HCT116 (cell line): ENCODE measurements at regions not wholly inside any gene's neighbourhood (a gene's known extent, or its start where the extent isn't known, plus 50 kb on each side); places are given as distances from the start of the nearest gene placed in this dataset.

Experiments
- ATAC-seq: fragments of 200-7000 bp; cut with Tn5 transposase; 2 replicates; pipeline ENCODE4 v1.9.1; 2020; ENCODE audit warnings: mild to moderate bottlenecking, moderate library complexity
- BruUV-seq: library from RNA; stranded (reverse); fragments of 400-500 nt; replicated peaks from 2 replicates; lab custom pipeline; 2021; lab: Mats Ljungman, UMichigan
- CTCF ChIA-PET: fragments of 300-600 bp; sonication (Branson Sonifier 250); formaldehyde crosslinking; loops from one replicate; lab custom pipeline; 2021; ENCODE audit warnings: antibody characterized with exemption; lab: Charles Lee
- POLR2A ChIA-PET: fragments of 300-600, 350-600 bp; sonication (Branson Sonifier 250); formaldehyde crosslinking; loops from one replicate; lab custom pipeline; 2021; ENCODE audit warnings: antibody characterized with exemption; lab: Charles Lee
- RAD21 ChIA-PET, 2 experiments: fragments of 300-600 bp; sonication (Branson Sonifier 250); formaldehyde crosslinking; loops; one replicate each; lab custom pipeline; 2023; ENCODE audit warnings: low total read pairs in 2 of 2; ENCODE audit not compliant: uncharacterized antibody in 2 of 2, unreplicated experiment in 2 of 2, low non-redundant PET in 1 of 2; lab: Charles Lee
- DNase-seq: peaks from one replicate; pipeline ENCODE4 v3.0.0-alpha.2; 2010; ENCODE audit warnings: low read depth, low spot score
- H2AFZ ChIP-seq: fragments of 200-600 bp; shearing (Covaris generic), sonication (generic); 2 replicates; pipeline ENCODE4 v1.6.1; 2017; ENCODE audit warnings: low read depth, mixed run types, mixed read lengths, antibody characterized with exemption, low read length; ENCODE audit not compliant: poor library complexity, severe bottlenecking
- H3K27ac ChIP-seq: 2 replicates; pipeline ENCODE4 v1.5.1; 2012; ENCODE audit warnings: low read depth, low read length
- H3K27me3 ChIP-seq: fragments of 200-600 bp; sonication (generic); 2 replicates; pipeline ENCODE4 v1.6.1; 2016; ENCODE audit warnings: mixed run types, low read length, mixed read lengths; ENCODE audit not compliant: insufficient read depth
- H3K36me3 ChIP-seq, 2 experiments: fragments of 200-500 bp in 1 of 2; fragments of 200-600 bp in 1 of 2; sonication (Bioruptor generic) in 1 of 2; sonication (generic) in 1 of 2; 2 replicates each; pipeline versions ENCODE4 v1.5.1 to v1.6.1; 2014 to 2016; ENCODE audit warnings: low read length in 2 of 2, inconsistent platforms in 1 of 2, mixed read lengths in 1 of 2, mixed run types in 1 of 2; ENCODE audit not compliant: insufficient read depth in 2 of 2, control insufficient read depth in 1 of 2
- H3K4me1 ChIP-seq, 2 experiments: fragments of 200-600 bp in 1 of 2; sonication (generic) in 1 of 2; 2 replicates each; pipeline versions ENCODE4 v1.5.1 to v1.6.1; 2012 to 2017; ENCODE audit warnings: low read length in 2 of 2, inconsistent platforms in 1 of 2, mild to moderate bottlenecking in 1 of 2, mixed read lengths in 1 of 2, mixed run types in 1 of 2, moderate library complexity in 1 of 2; ENCODE audit not compliant: insufficient read depth in 2 of 2, control insufficient read depth in 1 of 2
- H3K4me2 ChIP-seq: fragments of 200-600 bp; sonication (generic); 2 replicates; pipeline ENCODE4 v1.6.1; 2017; ENCODE audit warnings: mixed run types, low read length, mixed read lengths
- H3K4me3 ChIP-seq, 2 experiments: fragments of 200-600 bp in 1 of 2; sonication (generic) in 1 of 2; replicated peaks in 1 of 2; 2 replicates each; pipeline ENCODE4 v1.5.1; 2011 to 2016; ENCODE audit warnings: low read length in 2 of 2, control low read depth in 1 of 2, low read depth in 1 of 2, mild to moderate bottlenecking in 1 of 2, mixed read lengths in 1 of 2, mixed run types in 1 of 2
- H3K79me2 ChIP-seq: fragments of 200-600 bp; sonication (generic); 2 replicates; pipeline ENCODE4 v1.6.1; 2017; ENCODE audit warnings: mild to moderate bottlenecking, mixed run types, low read length, moderate library complexity, mixed read lengths; ENCODE audit not compliant: insufficient read depth
- H3K9ac ChIP-seq: fragments of 200-600 bp; sonication (generic); 2 replicates; pipeline ENCODE4 v1.6.1; 2016; ENCODE audit warnings: low read length, mixed read lengths
- H3K9me2 ChIP-seq: fragments of 200-600 bp; sonication (generic), shearing (Covaris generic); 2 replicates; pipeline ENCODE4 v1.6.1; 2017; ENCODE audit warnings: mixed run types, mild to moderate bottlenecking, moderate library complexity; ENCODE audit not compliant: insufficient read depth
- H3K9me3 ChIP-seq, 2 experiments: fragments of 200-500 bp in 1 of 2; fragments of 200-600 bp in 1 of 2; sonication (Bioruptor generic) in 1 of 2; sonication (generic) in 1 of 2; 2 replicates each; pipeline ENCODE4 v1.6.1; 2014 to 2017; ENCODE audit warnings: low read length in 2 of 2, mixed read lengths in 2 of 2, inconsistent platforms in 1 of 2, low read depth in 1 of 2, mild to moderate bottlenecking in 1 of 2, mixed run types in 1 of 2, moderate library complexity in 1 of 2; ENCODE audit not compliant: control insufficient read depth in 1 of 2, insufficient read depth in 1 of 2
- H4K20me1 ChIP-seq: fragments of 200-600 bp; sonication (generic), shearing (Covaris generic); 2 replicates; pipeline ENCODE4 v1.6.1; 2017; ENCODE audit warnings: mixed run types, mild to moderate bottlenecking, moderate library complexity; ENCODE audit not compliant: insufficient read depth
- ATF3 ChIP-seq: IDR thresholded peaks from 2 replicates; pipeline ENCODE4 v1.6.1; 2012
- CTCF ChIP-seq, 3 experiments: fragments of 200-600 bp in 1 of 3; sonication (generic) in 1 of 3; IDR thresholded peaks in 2 of 3; conservative IDR thresholded peaks in 1 of 3; 2 replicates each; pipeline ENCODE4 v1.5.1; 2012 to 2017; ENCODE audit warnings: low read depth in 2 of 3, low read length in 2 of 3, antibody characterized with exemption in 1 of 3, borderline replicate concordance in 1 of 3, control low read depth in 1 of 3, mild to moderate bottlenecking in 1 of 3, mixed read lengths in 1 of 3, mixed run types in 1 of 3, moderate library complexity in 1 of 3; ENCODE audit not compliant: insufficient read depth in 1 of 3
- EGR1 ChIP-seq: IDR thresholded peaks from 2 replicates; pipeline ENCODE4 v1.6.1; 2012; ENCODE audit warnings: low read depth
- ELF1 ChIP-seq: IDR thresholded peaks from 2 replicates; pipeline ENCODE4 v1.6.1; 2012; ENCODE audit warnings: low read depth, borderline replicate concordance
- EZH2phosphoT487 ChIP-seq: fragments of 200-600 bp; IDR thresholded peaks from 2 replicates; pipeline ENCODE4 v1.6.1; 2018; ENCODE audit warnings: antibody characterized with exemption, borderline replicate concordance
- JUND ChIP-seq: IDR thresholded peaks from 2 replicates; pipeline ENCODE4 v1.6.1; 2012
- MAX ChIP-seq: IDR thresholded peaks from 2 replicates; pipeline ENCODE4 v1.6.1; 2012
- POLR2A ChIP-seq: IDR thresholded peaks from 2 replicates; pipeline ENCODE4 v1.7.0; 2011; ENCODE audit warnings: borderline replicate concordance; ENCODE audit not compliant: insufficient read depth, insufficient read length; ENCODE audit errors: extremely low read depth
- RAD21 ChIP-seq: IDR thresholded peaks from 2 replicates; pipeline ENCODE4 v1.6.1; 2012; ENCODE audit warnings: low read depth, mild to moderate bottlenecking
- REST ChIP-seq: IDR thresholded peaks from 2 replicates; pipeline ENCODE4 v1.6.1; 2012; ENCODE audit warnings: low read depth
- SP1 ChIP-seq: IDR thresholded peaks from 2 replicates; pipeline ENCODE4 v1.6.1; 2012; ENCODE audit warnings: low read depth
- SRF ChIP-seq: IDR thresholded peaks from 2 replicates; pipeline ENCODE4 v1.6.1; 2012; ENCODE audit warnings: low read depth
- TCF7L2 ChIP-seq: IDR thresholded peaks from 2 replicates; pipeline ENCODE4 v1.7.0; 2011; ENCODE audit warnings: borderline replicate concordance, inconsistent platforms; ENCODE audit not compliant: insufficient read depth, insufficient read length; ENCODE audit errors: extremely low read depth
- ZFX ChIP-seq: fragments of 450-650 bp; IDR thresholded peaks from 2 replicates; pipeline ENCODE4 v1.6.1; 2017
- ZNF274 ChIP-seq: fragments of 200-500 bp; sonication (Bioruptor generic); IDR thresholded peaks from 2 replicates; pipeline ENCODE4 v1.6.1; 2014; ENCODE audit warnings: mild to moderate bottlenecking, low read depth, low read length, inconsistent platforms
- intact Hi-C: fragments of 100-400 bp; cut with micrococcal nuclease; formaldehyde crosslinking; loops from 2 replicates; pipeline ENCODE4 v1.10.0; 2022

- no peak overlapping the region for H3K27ac ChIP-seq
- TF ChIP-seq EGR1 (no peak), ZFX (no peak), SP1 (no peak), JUND (no peak), RAD21 (no peak), POLR2A (no peak), ELF1 (no peak), TCF7L2 (no peak), CTCF (IDR thresholded peaks at IDR 0.05 in 2 of 3, conservative IDR thresholded peaks at IDR 0.05 in 1 of 3; ENCODE audit: borderline replicate concordance in 1 of 3, insufficient read depth in 1 of 3, low read depth in 2 of 3, low read length in 2 of 3) (no peak)
- H3K27me3 ChIP-seq = no peaks in the 10 kb centered on the region
- POLR2A ChIA-PET = no interaction called here
- no peak overlapping the region for H3K4me3 ChIP-seq
- no peak for DNase-seq
- H2AFZ ChIP-seq = no peak overlapping the region
- H3K36me3 ChIP-seq = no peaks in the 10 kb centered on the region
- BruUV-seq = no TSS peak
- no peak overlapping the region for H3K9ac ChIP-seq
- H3K79me2 ChIP-seq = no peaks in the 10 kb centered on the region
- no peaks in the 10 kb centered on the region for H4K20me1 ChIP-seq
- H3K4me2 ChIP-seq = no peak overlapping the region
- RAD21 ChIA-PET = no interaction called here
- intact Hi-C loops = no loop called here
- no peaks in the 10 kb centered on the region for H3K4me1 ChIP-seq
- CTCF ChIA-PET = no interaction called here
- ATAC-seq = no peak
- H3K9me3 ChIP-seq = peaks cover 0 to 5% of the 10 kb centered on the region in 2 experiments; a peak in 2 of 4 replicates
- no peaks in the 10 kb centered on the region for H3K9me2 ChIP-seq
Observed at GRCh38 chr20:24364482-24364881, 104.9 kb upstream of the SYNDIG1 start.

- no peaks in the 10 kb centered on the region for H3K9me2 ChIP-seq
- no peaks in the 10 kb centered on the region for H4K20me1 ChIP-seq
- H3K4me3 ChIP-seq = no peak overlapping the region
- intact Hi-C loops = no loop called here
- no peaks in the 10 kb centered on the region for H3K27me3 ChIP-seq
- H2AFZ ChIP-seq = no peak overlapping the region
- no peaks in the 10 kb centered on the region for H3K36me3 ChIP-seq
- no peak for DNase-seq
- H3K9ac ChIP-seq = no peak overlapping the region
- ChIA-PET POLR2A (no interaction called here), RAD21 (no interaction called here), CTCF (no interaction called here)
- no TSS peak for BruUV-seq
- no peaks in the 10 kb centered on the region for H3K4me1 ChIP-seq
- H3K27ac ChIP-seq = no peak overlapping the region
- ATAC-seq = no peak
- no peaks in the 10 kb centered on the region for H3K79me2 ChIP-seq
- H3K9me3 ChIP-seq = peaks cover 0 to 5% of the 10 kb centered on the region in 2 experiments; a peak in 2 of 4 replicates
- H3K4me2 ChIP-seq = no peak overlapping the region
- TF ChIP-seq ZFX = no peak
- TF ChIP-seq ZNF274 = no peak
- TF ChIP-seq EZH2phosphoT487 = no peak
- no peak for TF ChIP-seq TCF7L2
- TF ChIP-seq MAX = no peak
- TF ChIP-seq SP1 = no peak
- no peak for TF ChIP-seq RAD21
- TF ChIP-seq REST = no peak
- TF ChIP-seq ELF1 = no peak
- TF ChIP-seq SRF = no peak
- TF ChIP-seq ATF3 = no peak
Observed at GRCh38 chr20:24363031-24363430, 106.4 kb upstream of the SYNDIG1 start.
